Loucy (cell line): ENCODE measurements at regions not wholly inside any gene's neighbourhood (a gene's known extent, or its start where the extent isn't known, plus 50 kb on each side); places are given as distances from the start of the nearest gene placed in this dataset.

ENCODE experiments used
- H2AFZ ChIP-seq: fragments of 200-600 bp; sonication (generic); 2 replicates; pipeline ENCODE4 v1.6.0; 2016; ENCODE audit warnings: antibody characterized with exemption, mild to moderate bottlenecking, low read length, moderate library complexity
- H3F3A ChIP-seq: fragments of 200-600 bp; 2 replicates; pipeline ENCODE4 v1.6.0; 2016; ENCODE audit warnings: antibody characterized with exemption, low read depth, mild to moderate bottlenecking
- H3K27me3 ChIP-seq: fragments of 200-600 bp; sonication (generic); 2 replicates; pipeline ENCODE4 v1.6.1; 2014; ENCODE audit warnings: low read length, mild to moderate bottlenecking; ENCODE audit not compliant: insufficient read depth, poor library complexity, severe bottlenecking
- H3K36me3 ChIP-seq: fragments of 200-600 bp; sonication (generic); 2 replicates; pipeline ENCODE4 v1.6.1; 2016; ENCODE audit warnings: low read length; ENCODE audit not compliant: insufficient read depth
- H3K4me1 ChIP-seq: fragments of 200-600 bp; sonication (generic); 2 replicates; pipeline ENCODE4 v1.5.1; 2014; ENCODE audit warnings: low read length, mild to moderate bottlenecking; ENCODE audit not compliant: insufficient read depth, poor library complexity, severe bottlenecking
- H3K4me2 ChIP-seq: fragments of 200-600 bp; sonication (generic); 2 replicates; pipeline ENCODE4 v1.6.0; 2014; ENCODE audit warnings: antibody characterized with exemption, low read length, low read depth, mild to moderate bottlenecking; ENCODE audit not compliant: poor library complexity, severe bottlenecking
- H3K4me3 ChIP-seq: fragments of 200-600 bp; sonication (generic); 2 replicates; pipeline ENCODE4 v1.5.1; 2014; ENCODE audit warnings: low read length, mild to moderate bottlenecking, mixed read lengths; ENCODE audit not compliant: poor library complexity, severe bottlenecking
- H3K79me2 ChIP-seq: fragments of 200-600 bp; sonication (generic); 2 replicates; pipeline ENCODE4 v1.6.1; 2014; ENCODE audit warnings: low read length; ENCODE audit not compliant: insufficient read depth
- H3K9ac ChIP-seq: fragments of 200-600 bp; sonication (generic); 2 replicates; pipeline ENCODE4 v1.6.0; 2014; ENCODE audit warnings: mild to moderate bottlenecking, low read depth, low read length, moderate library complexity; ENCODE audit not compliant: poor library complexity, severe bottlenecking
- H3K9me2 ChIP-seq: fragments of 200-600 bp; sonication (generic); replicated peaks from 2 replicates; pipeline ENCODE4 v1.6.1; 2016; ENCODE audit warnings: low read depth, low read length, mixed read lengths
- H3K9me3 ChIP-seq: fragments of 200-600 bp; sonication (generic); 2 replicates; pipeline ENCODE4 v1.6.1; 2014; ENCODE audit warnings: mild to moderate bottlenecking, antibody characterized with exemption, low read length, low read depth; ENCODE audit not compliant: insufficient read depth
- H4K20me1 ChIP-seq: fragments of 200-600 bp; sonication (generic); 2 replicates; pipeline ENCODE4 v1.6.0; 2014; ENCODE audit warnings: antibody characterized with exemption, low read length, mild to moderate bottlenecking; ENCODE audit not compliant: insufficient read depth, poor library complexity, severe bottlenecking
- CTCF ChIP-seq: fragments of 200-600 bp; sonication (generic); conservative IDR thresholded peaks from 2 replicates; pipeline ENCODE4 v1.5.1; 2014; ENCODE audit warnings: mild to moderate bottlenecking, antibody characterized with exemption, low read length
- EZH2phosphoT487 ChIP-seq: fragments of 200-600 bp; IDR thresholded peaks from 2 replicates; pipeline ENCODE4 v1.6.1; 2018; ENCODE audit warnings: antibody characterized with exemption, mild to moderate bottlenecking, moderate library complexity, borderline replicate concordance

GRCh38 chr19:32047788-32048187 lies 297.6 kb upstream of the ZNF507 start:
- Histone ChIP-seq H3K4me1 (no peaks in the 10 kb centered on the region), H3K9me2 (no peaks in the 10 kb centered on the region), H3F3A (no peaks in the 10 kb centered on the region), H3K9ac (no peak overlapping the region), H3K9me3 (0 out of 2 replicates have a peak, but pooled peaks cover 11% of the 10 kb centered on the region), H4K20me1 (no peaks in the 10 kb centered on the region), H3K36me3 (no peaks in the 10 kb centered on the region), H3K4me2 (no peak overlapping the region), H2AFZ (no peak overlapping the region), H3K79me2 (no peaks in the 10 kb centered on the region), H3K27me3 (no peaks in the 10 kb centered on the region), H3K4me3 (no peak overlapping the region)
- TF ChIP-seq EZH2phosphoT487 = no peak
- no peak for TF ChIP-seq CTCF

- Histone ChIP-seq H4K20me1 (no peaks in the 10 kb centered on the region), H3K9me3 (peaks cover 4% of the 10 kb centered on the region; the same call in 1 of the 2 replicates), H3K9ac (no peak overlapping the region), H3K36me3 (no peaks in the 10 kb centered on the region), H3K79me2 (no peaks in the 10 kb centered on the region), H3K4me1 (no peaks in the 10 kb centered on the region), H2AFZ (no peak overlapping the region), H3K9me2 (no peaks in the 10 kb centered on the region), H3K27me3 (no peaks in the 10 kb centered on the region), H3F3A (no peaks in the 10 kb centered on the region), H3K4me3 (no peak overlapping the region), H3K4me2 (no peak overlapping the region)
- TF ChIP-seq EZH2phosphoT487 (no peak), CTCF (no peak)
Measured at GRCh38 chr19:32053376-32053775, 292.0 kb upstream of the ZNF507 start.

- Histone ChIP-seq H3K9me3 (peaks cover 4% of the 10 kb centered on the region; the same call in 1 of the 2 replicates), H4K20me1 (no peaks in the 10 kb centered on the region), H3K79me2 (no peaks in the 10 kb centered on the region), H3K4me2 (no peak overlapping the region), H3K9ac (no peak overlapping the region), H3K4me3 (no peak overlapping the region), H3K9me2 (no peaks in the 10 kb centered on the region), H3K4me1 (no peaks in the 10 kb centered on the region), H3K27me3 (no peaks in the 10 kb centered on the region), H3F3A (no peaks in the 10 kb centered on the region), H3K36me3 (no peaks in the 10 kb centered on the region), H2AFZ (no peak overlapping the region)
- TF ChIP-seq CTCF = no peak
- no peak for TF ChIP-seq EZH2phosphoT487
Measured at GRCh38 chr19:32053861-32054260, 291.5 kb upstream of the ZNF507 start.
